BE2C (cell line): ENCODE measurements at regions not wholly inside any gene's neighbourhood (a gene's known extent, or its start where the extent isn't known, plus 50 kb on each side); places are given as distances from the start of the nearest gene placed in this dataset.

Experiments used
- DNase-seq: peaks from one replicate; pipeline ENCODE4 v3.0.0-alpha.2; 2020
- H3K27me3 ChIP-seq: fragments of 250-450 bp; sonication (Bioruptor Pico); 2 replicates; pipeline ENCODE4 v1.5.1; 2020; ENCODE audit warnings: mild to moderate bottlenecking
- H3K36me3 ChIP-seq: fragments of 250-450 bp; sonication (Bioruptor Pico); 2 replicates; pipeline ENCODE4 v1.5.1; 2020; ENCODE audit warnings: mild to moderate bottlenecking
- H3K4me1 ChIP-seq: fragments of 250-450 bp; sonication (Bioruptor Pico); 2 replicates; pipeline ENCODE4 v1.5.1; 2020
- H3K4me3 ChIP-seq: 2 replicates; pipeline ENCODE4 v1.5.1; 2011; ENCODE audit warnings: low read depth, low read length
- H3K9me3 ChIP-seq: fragments of 250-450 bp; sonication (Bioruptor Pico); 2 replicates; pipeline ENCODE4 v1.5.1; 2020
- TF ChIP-seq, protein P1 (sequence below): IDR thresholded peaks from 2 replicates; pipeline ENCODE4 v1.5.1; 2012; ENCODE audit warnings: mild to moderate bottlenecking, low read depth, low read length

DNA sequence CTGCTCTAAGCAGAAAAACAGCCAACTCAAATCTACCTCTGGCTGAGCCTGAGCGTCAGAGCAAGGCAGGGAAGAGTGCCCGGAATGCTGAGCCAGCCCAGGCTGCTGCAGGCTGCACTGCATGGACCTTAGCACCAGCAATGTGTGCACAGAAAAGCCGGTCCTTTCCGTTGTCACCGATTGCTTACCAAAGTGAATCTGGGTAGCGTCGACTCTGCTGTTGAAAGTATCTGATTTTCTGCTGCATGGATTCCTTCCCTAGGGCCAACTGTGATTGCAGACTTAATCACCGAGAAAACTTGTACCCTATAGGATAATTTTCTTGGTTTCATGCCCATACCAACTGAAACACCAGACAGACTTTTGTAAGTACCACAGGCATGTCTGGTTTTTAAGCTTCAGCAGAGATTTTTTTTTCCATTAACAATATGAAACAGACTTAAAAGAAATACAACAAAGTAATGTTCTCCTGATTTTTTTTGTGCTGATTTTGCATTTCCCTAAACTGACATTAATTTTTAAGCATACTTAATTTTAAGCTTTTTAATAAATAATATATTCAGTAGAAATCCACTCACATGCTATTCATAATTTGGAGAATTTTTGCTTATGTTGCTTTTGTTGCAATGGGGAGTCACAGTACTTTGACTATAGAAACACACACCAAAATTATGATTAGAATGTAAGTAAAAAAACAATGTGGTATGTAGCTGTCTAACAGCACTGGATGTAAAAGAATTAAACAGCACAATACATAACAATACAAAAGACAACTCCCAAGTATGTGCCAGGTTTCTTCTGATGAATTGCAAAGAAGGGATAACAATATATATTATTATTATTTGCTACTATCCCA, 218.0 kb downstream of the THBS2 start:
- TF ChIP-seq, protein P1, sequence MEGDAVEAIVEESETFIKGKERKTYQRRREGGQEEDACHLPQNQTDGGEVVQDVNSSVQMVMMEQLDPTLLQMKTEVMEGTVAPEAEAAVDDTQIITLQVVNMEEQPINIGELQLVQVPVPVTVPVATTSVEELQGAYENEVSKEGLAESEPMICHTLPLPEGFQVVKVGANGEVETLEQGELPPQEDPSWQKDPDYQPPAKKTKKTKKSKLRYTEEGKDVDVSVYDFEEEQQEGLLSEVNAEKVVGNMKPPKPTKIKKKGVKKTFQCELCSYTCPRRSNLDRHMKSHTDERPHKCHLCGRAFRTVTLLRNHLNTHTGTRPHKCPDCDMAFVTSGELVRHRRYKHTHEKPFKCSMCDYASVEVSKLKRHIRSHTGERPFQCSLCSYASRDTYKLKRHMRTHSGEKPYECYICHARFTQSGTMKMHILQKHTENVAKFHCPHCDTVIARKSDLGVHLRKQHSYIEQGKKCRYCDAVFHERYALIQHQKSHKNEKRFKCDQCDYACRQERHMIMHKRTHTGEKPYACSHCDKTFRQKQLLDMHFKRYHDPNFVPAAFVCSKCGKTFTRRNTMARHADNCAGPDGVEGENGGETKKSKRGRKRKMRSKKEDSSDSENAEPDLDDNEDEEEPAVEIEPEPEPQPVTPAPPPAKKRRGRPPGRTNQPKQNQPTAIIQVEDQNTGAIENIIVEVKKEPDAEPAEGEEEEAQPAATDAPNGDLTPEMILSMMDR = no peak
- H3K4me3 ChIP-seq = no peak overlapping the region
- no peaks in the 10 kb centered on the region for H3K27me3 ChIP-seq

DNA sequence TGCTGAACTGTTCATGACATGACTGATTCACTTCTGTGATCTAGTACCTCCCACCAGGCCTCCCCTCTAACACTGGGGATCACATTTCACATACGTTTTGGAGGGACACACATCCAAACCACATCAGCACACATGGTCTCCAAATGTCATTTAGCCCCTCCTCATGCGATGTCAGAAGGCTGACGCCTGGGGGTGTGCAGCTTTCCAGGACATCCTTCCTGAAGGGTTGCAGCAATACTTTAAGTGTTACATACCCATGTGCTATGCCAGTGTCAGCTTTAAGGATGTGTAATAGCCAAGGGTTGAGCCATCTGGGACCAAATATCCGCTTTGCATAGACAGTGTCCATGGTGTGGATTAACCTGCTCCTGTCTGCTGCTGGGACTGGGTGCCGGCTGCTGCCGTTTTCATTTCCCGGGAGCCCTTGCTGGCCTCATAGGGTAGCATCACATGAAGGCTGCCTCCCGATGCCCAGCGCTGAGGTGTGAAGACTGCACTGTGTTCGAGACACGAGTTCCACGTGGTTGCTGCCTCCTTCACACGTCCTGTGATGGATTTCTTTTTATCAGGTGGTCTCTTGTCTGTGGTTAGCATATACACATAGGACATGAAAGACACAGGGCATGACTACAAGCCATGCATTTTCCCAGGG, 219.0 kb downstream of the THBS2 start:
- no peaks in the 10 kb centered on the region for H3K9me3 ChIP-seq
- no peak overlapping the region for H3K4me3 ChIP-seq
- peaks cover 11% of the 10 kb centered on the region; the same call in 1 of the 2 replicates for H3K4me1 ChIP-seq
- no peaks in the 10 kb centered on the region for H3K27me3 ChIP-seq
- no peak for DNase-seq
- TF ChIP-seq, protein P1 = no peak
- no peaks in the 10 kb centered on the region for H3K36me3 ChIP-seq

More for the DNA sequence above, 218.0 kb downstream of the THBS2 start:
- no peaks in the 10 kb centered on the region for H3K9me3 ChIP-seq
- DNase-seq = peak; percentile 40
- no peaks in the 10 kb centered on the region for H3K36me3 ChIP-seq
- H3K4me1 ChIP-seq = peaks cover 7% of the 10 kb centered on the region; the same call in 1 of the 2 replicates

DNA sequence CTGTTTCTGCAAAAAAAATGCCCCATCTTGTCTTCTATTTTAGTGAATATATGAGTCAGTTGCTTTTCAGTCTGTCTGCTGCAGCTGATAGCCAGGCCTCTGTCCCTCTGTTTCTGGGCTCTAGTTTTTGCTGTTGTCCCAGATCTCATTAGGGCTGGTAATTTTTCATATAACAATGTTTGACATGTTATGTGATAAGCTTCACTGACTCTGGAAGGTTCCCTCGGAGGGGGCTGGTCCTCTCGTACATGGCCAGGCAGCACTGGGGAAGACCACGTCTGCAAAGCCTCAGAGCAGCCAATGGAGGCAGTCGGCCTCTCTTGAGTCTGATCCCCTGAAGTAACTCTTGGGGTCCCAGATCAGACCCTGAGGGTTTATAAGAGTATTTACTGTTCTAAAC, 223.8 kb downstream of the THBS2 start:
- no peak overlapping the region for H3K4me3 ChIP-seq
- TF ChIP-seq, protein P1 = no peak
- peak; percentile 66 for DNase-seq

DNA sequence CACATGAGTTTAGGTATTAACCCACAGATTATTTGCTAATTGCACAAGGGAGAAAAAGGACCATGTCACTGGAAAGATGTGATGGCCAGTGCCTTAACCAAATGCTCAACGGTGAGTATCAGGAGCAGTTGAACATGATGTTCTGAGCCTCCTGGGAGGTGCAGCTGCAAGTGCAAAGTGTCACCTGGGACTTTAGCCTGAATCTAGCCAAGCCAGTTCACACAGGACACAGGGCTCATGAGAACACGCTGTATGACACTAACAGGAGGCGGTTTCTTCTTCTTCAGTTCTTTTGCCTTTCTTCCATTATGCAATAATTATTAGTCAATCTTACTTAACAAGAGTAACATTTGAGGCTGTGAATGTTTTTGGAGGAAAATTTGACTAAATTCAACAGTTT, 225.3 kb downstream of the THBS2 start:
- no peak for DNase-seq

More for the DNA sequence above, 223.8 kb downstream of the THBS2 start:
- Histone ChIP-seq H3K4me1 (peaks cover 19% of the 10 kb centered on the region; the same call in 1 of the 2 replicates), H3K27me3 (no peaks in the 10 kb centered on the region), H3K36me3 (no peaks in the 10 kb centered on the region), H3K9me3 (no peaks in the 10 kb centered on the region)

DNA sequence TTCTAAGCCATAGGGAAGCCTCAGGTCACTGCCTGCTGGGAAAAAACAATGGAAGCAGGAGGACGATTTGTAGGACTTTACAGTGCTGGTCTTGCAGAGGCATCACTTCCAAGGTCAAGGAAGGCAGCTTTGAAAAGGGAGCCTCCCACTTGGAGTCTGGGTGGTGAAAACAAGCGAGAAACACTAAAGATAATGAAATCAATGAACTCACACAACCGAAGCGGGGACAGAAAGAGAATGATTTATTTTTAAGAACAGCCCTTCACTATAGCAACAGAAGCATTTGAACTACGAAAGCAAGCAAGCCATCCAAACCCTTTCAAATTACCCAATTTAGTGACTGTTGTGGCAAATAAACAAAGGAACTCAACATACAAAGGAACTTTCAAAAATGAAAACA, 227.5 kb downstream of the THBS2 start:
- Histone ChIP-seq H3K9me3 (no peaks in the 10 kb centered on the region), H3K36me3 (no peaks in the 10 kb centered on the region), H3K4me3 (no peak overlapping the region), H3K4me1 (peaks cover 18% of the 10 kb centered on the region; the same call in 1 of the 2 replicates), H3K27me3 (no peaks in the 10 kb centered on the region)
- DNase-seq = no peak
- TF ChIP-seq, protein P1 = no peak

More for the DNA sequence above, 225.3 kb downstream of the THBS2 start:
- no peaks in the 10 kb centered on the region for H3K9me3 ChIP-seq
- peaks cover 19% of the 10 kb centered on the region; the same call in 1 of the 2 replicates for H3K4me1 ChIP-seq
- H3K36me3 ChIP-seq = no peaks in the 10 kb centered on the region
- H3K4me3 ChIP-seq = no peak overlapping the region
- no peaks in the 10 kb centered on the region for H3K27me3 ChIP-seq
- TF ChIP-seq, protein P1 = no peak
